ENCODE measurements at regions not wholly inside any gene's neighbourhood (a gene's known extent, or its start where the extent isn't known, plus 50 kb on each side); places are given as distances from the start of the nearest gene placed in this dataset.
"Not testable (repeated sequence)": the region's sequence is repeated elsewhere in the genome, so short reads cannot be mapped to it uniquely, and the experiment has no call there.

GRCh38 chr5:39907267-39907951 is 482.6 kb upstream of the DAB2 start:
- WGBS, 2 donors: 87 to 90% methylated on average over 19 of the region's 19 CpGs
- H3K4me1 ChIP-seq (ENCODE audit: control insufficient read depth in 2 of 2, insufficient read depth in 2 of 2, low read length in 1 of 2): not testable (repeated sequence)

GRCh38 chr5:39906146-39906545 is 481.4 kb upstream of the DAB2 start:
- peaks cover 0 to 2% of the 10 kb centered on the region in 2 donors for H3K27me3 ChIP-seq (ENCODE audit: control insufficient read depth in 1 of 2, insufficient read depth in 2 of 2, low read length in 2 of 2)
- H3K36me3 ChIP-seq (ENCODE audit: control insufficient read depth in 2 of 2, insufficient read depth in 2 of 2, low read length in 1 of 2): no peaks in the 10 kb centered on the region
- WGBS, 2 donors: 56 to 65% methylated on average over 1 of the region's 1 CpG
- no peaks in the 10 kb centered on the region for H3K9me3 ChIP-seq (ENCODE audit: control insufficient read depth in 2 of 2, insufficient read depth in 1 of 2, low read depth in 1 of 2, low read length in 1 of 2)
- no peak overlapping the region for H3K27ac ChIP-seq (ENCODE audit: low read depth in 2 of 2, low read length in 1 of 2)
- no peak overlapping the region for H3K4me3 ChIP-seq (ENCODE audit: low read depth in 1 of 2, low read length in 2 of 2)
- no peaks in the 10 kb centered on the region for H3K4me1 ChIP-seq (ENCODE audit: control insufficient read depth in 2 of 2, insufficient read depth in 2 of 2, low read length in 1 of 2)

More at GRCh38 chr5:39907267-39907951, 482.6 kb upstream of the DAB2 start:
- not testable (repeated sequence) for H3K36me3 ChIP-seq (ENCODE audit: control insufficient read depth in 2 of 2, insufficient read depth in 2 of 2, low read length in 1 of 2); H3K27ac ChIP-seq (ENCODE audit: low read depth in 2 of 2, low read length in 1 of 2); H3K4me3 ChIP-seq (ENCODE audit: low read depth in 1 of 2, low read length in 2 of 2); H3K9me3 ChIP-seq (ENCODE audit: control insufficient read depth in 2 of 2, insufficient read depth in 1 of 2, low read depth in 1 of 2, low read length in 1 of 2); H3K27me3 ChIP-seq (ENCODE audit: control insufficient read depth in 1 of 2, insufficient read depth in 2 of 2, low read length in 2 of 2)

GRCh38 chr5:39905356-39905755 is 480.6 kb upstream of the DAB2 start:
- no peaks in the 10 kb centered on the region for H3K9me3 ChIP-seq (ENCODE audit: control insufficient read depth in 2 of 2, insufficient read depth in 1 of 2, low read depth in 1 of 2, low read length in 1 of 2)
- H3K27me3 ChIP-seq (ENCODE audit: control insufficient read depth in 1 of 2, insufficient read depth in 2 of 2, low read length in 2 of 2): peaks cover 0 to 2% of the 10 kb centered on the region in 2 donors
- 23% methylated on average over 4 of the region's 4 CpGs for WGBS, 2 donors
- H3K4me3 ChIP-seq (ENCODE audit: low read depth in 1 of 2, low read length in 2 of 2): no peak overlapping the region
- H3K36me3 ChIP-seq (ENCODE audit: control insufficient read depth in 2 of 2, insufficient read depth in 2 of 2, low read length in 1 of 2): no peaks in the 10 kb centered on the region
- no peak overlapping the region for H3K27ac ChIP-seq (ENCODE audit: low read depth in 2 of 2, low read length in 1 of 2)
- no peaks in the 10 kb centered on the region for H3K4me1 ChIP-seq (ENCODE audit: control insufficient read depth in 2 of 2, insufficient read depth in 2 of 2, low read length in 1 of 2)

- H3K4me3 ChIP-seq (ENCODE audit: low read depth in 1 of 2, low read length in 2 of 2): no peak overlapping the region
- no peak overlapping the region for H3K27ac ChIP-seq (ENCODE audit: low read depth in 2 of 2, low read length in 1 of 2)
- no peaks in the 10 kb centered on the region for H3K4me1 ChIP-seq (ENCODE audit: control insufficient read depth in 2 of 2, insufficient read depth in 2 of 2, low read length in 1 of 2)
- no peaks in the 10 kb centered on the region for H3K36me3 ChIP-seq (ENCODE audit: control insufficient read depth in 2 of 2, insufficient read depth in 2 of 2, low read length in 1 of 2)
- WGBS, 2 donors: 92 to 93% methylated on average over 2 of the region's 2 CpGs
- H3K9me3 ChIP-seq (ENCODE audit: control insufficient read depth in 2 of 2, insufficient read depth in 1 of 2, low read depth in 1 of 2, low read length in 1 of 2): no peaks in the 10 kb centered on the region
- H3K27me3 ChIP-seq (ENCODE audit: control insufficient read depth in 1 of 2, insufficient read depth in 2 of 2, low read length in 2 of 2): no peaks in the 10 kb centered on the region
These were observed 477.8 kb upstream of the DAB2 start for GRCh38 chr5:39902626-39903025.

GRCh38 chr5:39898731-39899130 is 474.0 kb upstream of the DAB2 start:
- WGBS, 2 donors: 82 to 88% methylated on average over 1 of the region's 1 CpG
- Histone ChIP-seq H3K27me3 (ENCODE audit: control insufficient read depth in 1 of 2, insufficient read depth in 2 of 2, low read length in 2 of 2) (no peaks in the 10 kb centered on the region), H3K27ac (ENCODE audit: low read depth in 2 of 2, low read length in 1 of 2) (no peak overlapping the region), H3K4me3 (ENCODE audit: low read depth in 1 of 2, low read length in 2 of 2) (no peak overlapping the region), H3K9me3 (ENCODE audit: control insufficient read depth in 2 of 2, insufficient read depth in 1 of 2, low read depth in 1 of 2, low read length in 1 of 2) (no peaks in the 10 kb centered on the region), H3K4me1 (ENCODE audit: control insufficient read depth in 2 of 2, insufficient read depth in 2 of 2, low read length in 1 of 2) (no peaks in the 10 kb centered on the region), H3K36me3 (ENCODE audit: control insufficient read depth in 2 of 2, insufficient read depth in 2 of 2, low read length in 1 of 2) (no peaks in the 10 kb centered on the region)

- Histone ChIP-seq H3K27me3 (ENCODE audit: control insufficient read depth in 1 of 2, insufficient read depth in 2 of 2, low read length in 2 of 2) (no peaks in the 10 kb centered on the region), H3K4me1 (ENCODE audit: control insufficient read depth in 2 of 2, insufficient read depth in 2 of 2, low read length in 1 of 2) (no peaks in the 10 kb centered on the region), H3K36me3 (ENCODE audit: control insufficient read depth in 2 of 2, insufficient read depth in 2 of 2, low read length in 1 of 2) (no peaks in the 10 kb centered on the region), H3K9me3 (ENCODE audit: control insufficient read depth in 2 of 2, insufficient read depth in 1 of 2, low read depth in 1 of 2, low read length in 1 of 2) (no peaks in the 10 kb centered on the region), H3K4me3 (ENCODE audit: low read depth in 1 of 2, low read length in 2 of 2) (no peak overlapping the region), H3K27ac (ENCODE audit: low read depth in 2 of 2, low read length in 1 of 2) (no peak overlapping the region)
- 56 to 83% methylated on average over 5 of the region's 5 CpGs for WGBS, 2 donors
These were observed 471.9 kb upstream of the DAB2 start for GRCh38 chr5:39896706-39897105.

GRCh38 chr5:39896104-39896503 is 471.3 kb upstream of the DAB2 start:
- Histone ChIP-seq H3K36me3 (ENCODE audit: control insufficient read depth in 2 of 2, insufficient read depth in 2 of 2, low read length in 1 of 2) (no peaks in the 10 kb centered on the region), H3K27me3 (ENCODE audit: control insufficient read depth in 1 of 2, insufficient read depth in 2 of 2, low read length in 2 of 2) (no peaks in the 10 kb centered on the region), H3K27ac (ENCODE audit: low read depth in 2 of 2, low read length in 1 of 2) (no peak overlapping the region), H3K4me1 (ENCODE audit: control insufficient read depth in 2 of 2, insufficient read depth in 2 of 2, low read length in 1 of 2) (no peaks in the 10 kb centered on the region), H3K4me3 (ENCODE audit: low read depth in 1 of 2, low read length in 2 of 2) (no peak overlapping the region), H3K9me3 (ENCODE audit: control insufficient read depth in 2 of 2, insufficient read depth in 1 of 2, low read depth in 1 of 2, low read length in 1 of 2) (no peaks in the 10 kb centered on the region)
- WGBS, 2 donors: 57 to 79% methylated on average over 3 of the region's 3 CpGs

- H3K27ac ChIP-seq (ENCODE audit: low read depth in 2 of 2, low read length in 1 of 2): no peak overlapping the region
- no peaks in the 10 kb centered on the region for H3K9me3 ChIP-seq (ENCODE audit: control insufficient read depth in 2 of 2, insufficient read depth in 1 of 2, low read depth in 1 of 2, low read length in 1 of 2)
- WGBS, 2 donors: 20 to 29% methylated on average over 1 of the region's 1 CpG
- H3K27me3 ChIP-seq (ENCODE audit: control insufficient read depth in 1 of 2, insufficient read depth in 2 of 2, low read length in 2 of 2): no peaks in the 10 kb centered on the region
- no peaks in the 10 kb centered on the region for H3K4me1 ChIP-seq (ENCODE audit: control insufficient read depth in 2 of 2, insufficient read depth in 2 of 2, low read length in 1 of 2)
- H3K4me3 ChIP-seq (ENCODE audit: low read depth in 1 of 2, low read length in 2 of 2): no peak overlapping the region
- H3K36me3 ChIP-seq (ENCODE audit: control insufficient read depth in 2 of 2, insufficient read depth in 2 of 2, low read length in 1 of 2): no peaks in the 10 kb centered on the region
These were observed 467.9 kb upstream of the DAB2 start for GRCh38 chr5:39892708-39893107.

- Histone ChIP-seq H3K4me3 (ENCODE audit: low read depth in 1 of 2, low read length in 2 of 2) (no peak overlapping the region), H3K4me1 (ENCODE audit: control insufficient read depth in 2 of 2, insufficient read depth in 2 of 2, low read length in 1 of 2) (no peaks in the 10 kb centered on the region), H3K9me3 (ENCODE audit: control insufficient read depth in 2 of 2, insufficient read depth in 1 of 2, low read depth in 1 of 2, low read length in 1 of 2) (no peaks in the 10 kb centered on the region), H3K36me3 (ENCODE audit: control insufficient read depth in 2 of 2, insufficient read depth in 2 of 2, low read length in 1 of 2) (no peaks in the 10 kb centered on the region), H3K27ac (ENCODE audit: low read depth in 2 of 2, low read length in 1 of 2) (no peak overlapping the region), H3K27me3 (ENCODE audit: control insufficient read depth in 1 of 2, insufficient read depth in 2 of 2, low read length in 2 of 2) (no peaks in the 10 kb centered on the region)
- WGBS, 2 donors: 58 to 65% methylated on average over 2 of the region's 2 CpGs
These were observed 466.6 kb upstream of the DAB2 start for GRCh38 chr5:39891376-39891775.

GRCh38 chr5:39880985-39881384 is 456.2 kb upstream of the DAB2 start:
- no peak overlapping the region for H3K27ac ChIP-seq (ENCODE audit: low read depth in 2 of 2, low read length in 1 of 2)
- H3K9me3 ChIP-seq (ENCODE audit: control insufficient read depth in 2 of 2, insufficient read depth in 1 of 2, low read depth in 1 of 2, low read length in 1 of 2): no peaks in the 10 kb centered on the region
- no peaks in the 10 kb centered on the region for H3K36me3 ChIP-seq (ENCODE audit: control insufficient read depth in 2 of 2, insufficient read depth in 2 of 2, low read length in 1 of 2)
- H3K4me1 ChIP-seq (ENCODE audit: control insufficient read depth in 2 of 2, insufficient read depth in 2 of 2, low read length in 1 of 2): no peaks in the 10 kb centered on the region
- no peak overlapping the region for H3K4me3 ChIP-seq (ENCODE audit: low read depth in 1 of 2, low read length in 2 of 2)
- no peaks in the 10 kb centered on the region for H3K27me3 ChIP-seq (ENCODE audit: control insufficient read depth in 1 of 2, insufficient read depth in 2 of 2, low read length in 2 of 2)

Measured in esophagus (tissue), 2 donors.